Lower leg skin (tissue), 3 donors: ENCODE measurements at regions not wholly inside any gene's neighbourhood (a gene's known extent, or its start where the extent isn't known, plus 50 kb on each side); places are given as distances from the start of the nearest gene placed in this dataset.
"Not testable (repeated sequence)": the region's sequence is repeated elsewhere in the genome, so short reads cannot be mapped to it uniquely, and the experiment has no call there.

Experiments used
- POLR2A ChIP-seq, 2 donors: fragments of 450-650 bp; IDR thresholded peaks; one replicate each; pipeline ENCODE4 v1.6.1; 2016 to 2017; ENCODE audit warnings: antibody characterized with exemption in 2 of 2, mild to moderate bottlenecking in 1 of 2, moderate library complexity in 1 of 2
- TF ChIP-seq, protein P1 (sequence below), 3 donors: fragments of 450-650 bp; IDR thresholded peaks; one replicate each; pipeline ENCODE4 v1.5.1; 2016; ENCODE audit warnings: antibody characterized with exemption in 3 of 3, mild to moderate bottlenecking in 3 of 3, moderate library complexity in 2 of 3

DNA sequence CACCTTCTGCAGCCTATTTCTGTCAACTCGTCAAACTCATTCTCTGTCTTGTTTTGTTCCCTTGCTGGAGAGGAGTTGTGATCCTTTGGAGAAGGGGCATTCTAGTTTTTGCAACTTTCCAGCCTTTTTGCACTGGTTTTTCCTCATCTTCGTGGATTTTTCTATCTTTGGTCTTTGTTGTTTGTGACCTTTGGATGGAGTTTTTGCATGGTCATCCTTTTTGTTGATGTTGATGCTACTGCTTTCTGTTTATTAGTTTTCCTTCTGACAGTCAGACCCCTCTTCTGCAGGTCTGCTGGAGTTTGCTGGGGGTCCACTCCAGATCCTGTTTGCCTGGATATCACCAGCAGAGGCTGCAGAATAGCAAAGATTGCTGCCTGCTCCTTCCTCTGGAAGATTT lies 60.1 kb downstream of the DKK1 start:
- TF ChIP-seq, protein P1, sequence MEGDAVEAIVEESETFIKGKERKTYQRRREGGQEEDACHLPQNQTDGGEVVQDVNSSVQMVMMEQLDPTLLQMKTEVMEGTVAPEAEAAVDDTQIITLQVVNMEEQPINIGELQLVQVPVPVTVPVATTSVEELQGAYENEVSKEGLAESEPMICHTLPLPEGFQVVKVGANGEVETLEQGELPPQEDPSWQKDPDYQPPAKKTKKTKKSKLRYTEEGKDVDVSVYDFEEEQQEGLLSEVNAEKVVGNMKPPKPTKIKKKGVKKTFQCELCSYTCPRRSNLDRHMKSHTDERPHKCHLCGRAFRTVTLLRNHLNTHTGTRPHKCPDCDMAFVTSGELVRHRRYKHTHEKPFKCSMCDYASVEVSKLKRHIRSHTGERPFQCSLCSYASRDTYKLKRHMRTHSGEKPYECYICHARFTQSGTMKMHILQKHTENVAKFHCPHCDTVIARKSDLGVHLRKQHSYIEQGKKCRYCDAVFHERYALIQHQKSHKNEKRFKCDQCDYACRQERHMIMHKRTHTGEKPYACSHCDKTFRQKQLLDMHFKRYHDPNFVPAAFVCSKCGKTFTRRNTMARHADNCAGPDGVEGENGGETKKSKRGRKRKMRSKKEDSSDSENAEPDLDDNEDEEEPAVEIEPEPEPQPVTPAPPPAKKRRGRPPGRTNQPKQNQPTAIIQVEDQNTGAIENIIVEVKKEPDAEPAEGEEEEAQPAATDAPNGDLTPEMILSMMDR (IDR thresholded peaks at IDR 0.05), result not testable (repeated sequence)
- not testable (repeated sequence) for TF ChIP-seq POLR2A (IDR thresholded peaks at IDR 0.05)
